PC-9 (cell line): ENCODE measurements at regions not wholly inside any gene's neighbourhood (a gene's known extent, or its start where the extent isn't known, plus 50 kb on each side); places are given as distances from the start of the nearest gene placed in this dataset.

Experiments
- BruUV-seq: library from RNA; stranded (reverse); fragments of 400-500 nt; replicated peaks from 2 replicates; lab custom pipeline; 2021; lab: Mats Ljungman, UMichigan
- CTCF ChIA-PET: fragments of 300-600 bp; sonication (Branson Sonifier 250); formaldehyde crosslinking; loops from one replicate; lab custom pipeline; 2022; ENCODE audit warnings: antibody characterized with exemption; lab: Charles Lee
- POLR2A ChIA-PET: fragments of 300-600 bp; sonication (Branson Sonifier 250); formaldehyde crosslinking; loops from one replicate; lab custom pipeline; 2022; ENCODE audit warnings: antibody characterized with exemption; ENCODE audit not compliant: unreplicated experiment; lab: Charles Lee
- DNase-seq, 2 experiments: peaks; one replicate each; pipeline versions ENCODE4 v3.0.0 to v3.0.0-alpha.2; 2015 to 2022; ENCODE audit warnings: mixed read lengths in 1 of 2
- H2AFZ ChIP-seq: fragments of 200-600 bp; sonication (generic); 2 replicates; pipeline ENCODE4 v1.8.1; 2017; ENCODE audit warnings: antibody characterized with exemption
- H3F3A ChIP-seq: fragments of 200-600 bp; sonication (generic); 2 replicates; pipeline ENCODE4 v1.8.1; 2017; ENCODE audit warnings: antibody characterized with exemption, mild to moderate bottlenecking, low read depth; ENCODE audit not compliant: insufficient read depth
- H3K27ac ChIP-seq: fragments of 200-600 bp; sonication (generic); 2 replicates; pipeline ENCODE4 v1.6.1; 2016; ENCODE audit warnings: mixed run types
- H3K27me3 ChIP-seq: fragments of 200-600 bp; sonication (generic); 2 replicates; pipeline ENCODE4 v1.6.1; 2016; ENCODE audit warnings: low read depth, mixed run types; ENCODE audit not compliant: insufficient read depth
- H3K36me3 ChIP-seq: fragments of 200-600 bp; sonication (generic); 2 replicates; pipeline ENCODE4 v1.6.1; 2016; ENCODE audit warnings: low read depth, mixed run types
- H3K4me1 ChIP-seq: fragments of 200-600 bp; sonication (generic); replicated peaks from 2 replicates; pipeline ENCODE4 v1.6.1; 2016; ENCODE audit warnings: mixed run types; ENCODE audit not compliant: insufficient read depth
- H3K4me2 ChIP-seq: fragments of 200-600 bp; sonication (generic); 2 replicates; pipeline ENCODE4 v1.6.1; 2017; ENCODE audit warnings: mixed run types
- H3K4me3 ChIP-seq: fragments of 200-600 bp; sonication (generic); 2 replicates; pipeline ENCODE4 v1.6.1; 2016; ENCODE audit warnings: mixed run types
- H3K79me2 ChIP-seq: fragments of 200-600 bp; sonication (generic); 2 replicates; pipeline ENCODE4 v1.6.1; 2017; ENCODE audit warnings: low read depth, mixed run types
- H3K9me2 ChIP-seq: fragments of 200-600 bp; sonication (generic); 2 replicates; pipeline ENCODE4 v1.8.1; 2017; ENCODE audit warnings: mild to moderate bottlenecking; ENCODE audit not compliant: insufficient read depth
- H3K9me3 ChIP-seq: fragments of 200-600 bp; sonication (generic); 2 replicates; pipeline ENCODE4 v1.8.1; 2016; ENCODE audit warnings: low read depth; ENCODE audit not compliant: insufficient read depth
- H4K20me1 ChIP-seq: fragments of 200-600 bp; sonication (generic); 2 replicates; pipeline ENCODE4 v1.8.1; 2017; ENCODE audit not compliant: insufficient read depth
- CTCF ChIP-seq: fragments of 200-600 bp; sonication (generic); conservative IDR thresholded peaks from 2 replicates; pipeline ENCODE4 v1.6.1; 2017; ENCODE audit warnings: mixed run types, antibody characterized with exemption, mild to moderate bottlenecking, moderate library complexity
- EZH2 ChIP-seq: fragments of 200-600 bp; sonication (generic); IDR thresholded peaks from 2 replicates; pipeline ENCODE4 v1.8.0; 2017; ENCODE audit warnings: antibody characterized with exemption, low read depth
- intact Hi-C: fragments of 100-400 bp; cut with micrococcal nuclease; formaldehyde crosslinking; loops from one replicate; pipeline ENCODE4 v1.10.0; 2022; ENCODE audit not compliant: unreplicated experiment

GRCh38 chr1:83637586-83637985 lies 361.3 kb downstream of the TTLL7 start:
- POLR2A ChIA-PET = no interaction called here
- Histone ChIP-seq H3K36me3 (no peaks in the 10 kb centered on the region), H3K27me3 (peaks cover 4% of the 10 kb centered on the region; the same call in 1 of the 2 replicates), H3K4me3 (no peak overlapping the region), H3K9me3 (no peaks in the 10 kb centered on the region), H3K4me2 (no peak overlapping the region), H3K27ac (no peak overlapping the region), H3K79me2 (no peaks in the 10 kb centered on the region), H3K4me1 (0 out of 2 replicates have a peak, but pooled peaks cover 4% of the 10 kb centered on the region), H4K20me1 (no peaks in the 10 kb centered on the region), H2AFZ (no peak overlapping the region), H3K9me2 (no peaks in the 10 kb centered on the region), H3F3A (no peaks in the 10 kb centered on the region)
- DNase-seq = no peak
- no peak for TF ChIP-seq CTCF
- no peak for TF ChIP-seq EZH2
- intact Hi-C loops = no loop called here
- no TSS peak for BruUV-seq
- CTCF ChIA-PET = no interaction called here

- H3K27me3 ChIP-seq = peaks cover 4% of the 10 kb centered on the region; the same call in 1 of the 2 replicates
- no peak overlapping the region for H3K4me3 ChIP-seq
- H3K4me2 ChIP-seq = no peak overlapping the region
- H3K4me1 ChIP-seq = 0 out of 2 replicates have a peak, but pooled peaks cover 4% of the 10 kb centered on the region
- no TSS peak for BruUV-seq
- H3K36me3 ChIP-seq = no peaks in the 10 kb centered on the region
- no peak overlapping the region for H2AFZ ChIP-seq
- H3K9me3 ChIP-seq = no peaks in the 10 kb centered on the region
- intact Hi-C loops = no loop called here
- no peaks in the 10 kb centered on the region for H4K20me1 ChIP-seq
- no peaks in the 10 kb centered on the region for H3K9me2 ChIP-seq
- H3K27ac ChIP-seq = no peak overlapping the region
- CTCF ChIA-PET = no interaction called here
- TF ChIP-seq EZH2 = no peak
- no peak for TF ChIP-seq CTCF
- H3K79me2 ChIP-seq = no peaks in the 10 kb centered on the region
- DNase-seq = no peak
- POLR2A ChIA-PET = no interaction called here
- no peaks in the 10 kb centered on the region for H3F3A ChIP-seq
These were observed 361.9 kb downstream of the TTLL7 start for GRCh38 chr1:83637009-83637408.

- Histone ChIP-seq H3K4me3 (no peak overlapping the region), H2AFZ (no peak overlapping the region), H3K4me1 (no peaks in the 10 kb centered on the region), H3K9me2 (no peaks in the 10 kb centered on the region), H3K27me3 (peaks cover 4% of the 10 kb centered on the region; the same call in 1 of the 2 replicates), H3K27ac (no peak overlapping the region), H3K9me3 (no peaks in the 10 kb centered on the region), H3K36me3 (no peaks in the 10 kb centered on the region), H4K20me1 (no peaks in the 10 kb centered on the region), H3F3A (no peaks in the 10 kb centered on the region), H3K79me2 (no peaks in the 10 kb centered on the region), H3K4me2 (no peak overlapping the region)
- ChIA-PET POLR2A (no interaction called here), CTCF (no interaction called here)
- DNase-seq = no peak
- no TSS peak for BruUV-seq
- TF ChIP-seq EZH2 (no peak), CTCF (no peak)
- intact Hi-C loops = no loop called here
These were observed 366.0 kb downstream of the TTLL7 start for GRCh38 chr1:83632906-83633305.
